H1 (cell line): ENCODE measurements at regions not wholly inside any gene's neighbourhood (a gene's known extent, or its start where the extent isn't known, plus 50 kb on each side); places are given as distances from the start of the nearest gene placed in this dataset.

ENCODE experiments used
- BACH1 ChIP-seq: IDR thresholded peaks from 2 replicates; pipeline ENCODE4 v1.6.1; 2012; ENCODE audit warnings: low read length, improper control_type of control experiment
- CREB1 ChIP-seq: IDR thresholded peaks from 2 replicates; pipeline ENCODE4 v1.6.1; 2012; ENCODE audit warnings: inconsistent platforms
- HDAC6 ChIP-seq: IDR thresholded peaks from one replicate; pipeline ENCODE4 v1.7.1; 2012; ENCODE audit warnings: low read depth, mild to moderate bottlenecking, inconsistent platforms, low read length, moderate library complexity
- MAX ChIP-seq: IDR thresholded peaks from 2 replicates; pipeline ENCODE4 v1.6.1; 2012; ENCODE audit warnings: inconsistent platforms
- POLR2AphosphoS5 ChIP-seq: IDR thresholded peaks from 2 replicates; pipeline ENCODE4 v1.6.1; 2011; ENCODE audit warnings: low read depth, low read length
- RFX5 ChIP-seq: IDR thresholded peaks from 2 replicates; pipeline ENCODE4 v1.6.1; 2011; ENCODE audit warnings: low read depth, low read length, improper control_type of control experiment, borderline replicate concordance
- RNF2 ChIP-seq: fragments of 200-900, 300-1000 bp; sonication (generic); IDR thresholded peaks from 2 replicates; pipeline ENCODE4 v1.7.1; 2016; ENCODE audit warnings: borderline replicate concordance, low read depth, mild to moderate bottlenecking, antibody characterized with exemption, low read length; ENCODE audit not compliant: poor library complexity, severe bottlenecking; ENCODE audit errors: missing control alignments
- SUZ12 ChIP-seq: fragments of 200-600 bp; sonication (generic); IDR thresholded peaks from 2 replicates; pipeline ENCODE4 v1.6.1; 2012; ENCODE audit warnings: mild to moderate bottlenecking, inconsistent platforms, low read length, moderate library complexity, mixed read lengths
- YY1 ChIP-seq: IDR thresholded peaks from 2 replicates; pipeline ENCODE4 v1.6.1; 2011; ENCODE audit warnings: low read depth, mild to moderate bottlenecking, low read length
- TF ChIP-seq, protein P1 (sequence below): fragments of 300-600 bp; sonication (generic); IDR thresholded peaks from 2 replicates; pipeline ENCODE4 v1.7.1; 2012; ENCODE audit warnings: low read length, moderate library complexity, mild to moderate bottlenecking, inconsistent platforms; ENCODE audit not compliant: insufficient replicate concordance

GRCh38 chr4:3688018-3688998 lies 77.9 kb upstream of the ADRA2C start (continued):
- TF ChIP-seq YY1 (no peak), SUZ12 (no peak), RNF2 (no peak), CREB1 (no peak), RFX5 (no peak), BACH1 (no peak), MAX (no peak), HDAC6 (no peak), POLR2AphosphoS5 (no peak)
- TF ChIP-seq, protein P1, sequence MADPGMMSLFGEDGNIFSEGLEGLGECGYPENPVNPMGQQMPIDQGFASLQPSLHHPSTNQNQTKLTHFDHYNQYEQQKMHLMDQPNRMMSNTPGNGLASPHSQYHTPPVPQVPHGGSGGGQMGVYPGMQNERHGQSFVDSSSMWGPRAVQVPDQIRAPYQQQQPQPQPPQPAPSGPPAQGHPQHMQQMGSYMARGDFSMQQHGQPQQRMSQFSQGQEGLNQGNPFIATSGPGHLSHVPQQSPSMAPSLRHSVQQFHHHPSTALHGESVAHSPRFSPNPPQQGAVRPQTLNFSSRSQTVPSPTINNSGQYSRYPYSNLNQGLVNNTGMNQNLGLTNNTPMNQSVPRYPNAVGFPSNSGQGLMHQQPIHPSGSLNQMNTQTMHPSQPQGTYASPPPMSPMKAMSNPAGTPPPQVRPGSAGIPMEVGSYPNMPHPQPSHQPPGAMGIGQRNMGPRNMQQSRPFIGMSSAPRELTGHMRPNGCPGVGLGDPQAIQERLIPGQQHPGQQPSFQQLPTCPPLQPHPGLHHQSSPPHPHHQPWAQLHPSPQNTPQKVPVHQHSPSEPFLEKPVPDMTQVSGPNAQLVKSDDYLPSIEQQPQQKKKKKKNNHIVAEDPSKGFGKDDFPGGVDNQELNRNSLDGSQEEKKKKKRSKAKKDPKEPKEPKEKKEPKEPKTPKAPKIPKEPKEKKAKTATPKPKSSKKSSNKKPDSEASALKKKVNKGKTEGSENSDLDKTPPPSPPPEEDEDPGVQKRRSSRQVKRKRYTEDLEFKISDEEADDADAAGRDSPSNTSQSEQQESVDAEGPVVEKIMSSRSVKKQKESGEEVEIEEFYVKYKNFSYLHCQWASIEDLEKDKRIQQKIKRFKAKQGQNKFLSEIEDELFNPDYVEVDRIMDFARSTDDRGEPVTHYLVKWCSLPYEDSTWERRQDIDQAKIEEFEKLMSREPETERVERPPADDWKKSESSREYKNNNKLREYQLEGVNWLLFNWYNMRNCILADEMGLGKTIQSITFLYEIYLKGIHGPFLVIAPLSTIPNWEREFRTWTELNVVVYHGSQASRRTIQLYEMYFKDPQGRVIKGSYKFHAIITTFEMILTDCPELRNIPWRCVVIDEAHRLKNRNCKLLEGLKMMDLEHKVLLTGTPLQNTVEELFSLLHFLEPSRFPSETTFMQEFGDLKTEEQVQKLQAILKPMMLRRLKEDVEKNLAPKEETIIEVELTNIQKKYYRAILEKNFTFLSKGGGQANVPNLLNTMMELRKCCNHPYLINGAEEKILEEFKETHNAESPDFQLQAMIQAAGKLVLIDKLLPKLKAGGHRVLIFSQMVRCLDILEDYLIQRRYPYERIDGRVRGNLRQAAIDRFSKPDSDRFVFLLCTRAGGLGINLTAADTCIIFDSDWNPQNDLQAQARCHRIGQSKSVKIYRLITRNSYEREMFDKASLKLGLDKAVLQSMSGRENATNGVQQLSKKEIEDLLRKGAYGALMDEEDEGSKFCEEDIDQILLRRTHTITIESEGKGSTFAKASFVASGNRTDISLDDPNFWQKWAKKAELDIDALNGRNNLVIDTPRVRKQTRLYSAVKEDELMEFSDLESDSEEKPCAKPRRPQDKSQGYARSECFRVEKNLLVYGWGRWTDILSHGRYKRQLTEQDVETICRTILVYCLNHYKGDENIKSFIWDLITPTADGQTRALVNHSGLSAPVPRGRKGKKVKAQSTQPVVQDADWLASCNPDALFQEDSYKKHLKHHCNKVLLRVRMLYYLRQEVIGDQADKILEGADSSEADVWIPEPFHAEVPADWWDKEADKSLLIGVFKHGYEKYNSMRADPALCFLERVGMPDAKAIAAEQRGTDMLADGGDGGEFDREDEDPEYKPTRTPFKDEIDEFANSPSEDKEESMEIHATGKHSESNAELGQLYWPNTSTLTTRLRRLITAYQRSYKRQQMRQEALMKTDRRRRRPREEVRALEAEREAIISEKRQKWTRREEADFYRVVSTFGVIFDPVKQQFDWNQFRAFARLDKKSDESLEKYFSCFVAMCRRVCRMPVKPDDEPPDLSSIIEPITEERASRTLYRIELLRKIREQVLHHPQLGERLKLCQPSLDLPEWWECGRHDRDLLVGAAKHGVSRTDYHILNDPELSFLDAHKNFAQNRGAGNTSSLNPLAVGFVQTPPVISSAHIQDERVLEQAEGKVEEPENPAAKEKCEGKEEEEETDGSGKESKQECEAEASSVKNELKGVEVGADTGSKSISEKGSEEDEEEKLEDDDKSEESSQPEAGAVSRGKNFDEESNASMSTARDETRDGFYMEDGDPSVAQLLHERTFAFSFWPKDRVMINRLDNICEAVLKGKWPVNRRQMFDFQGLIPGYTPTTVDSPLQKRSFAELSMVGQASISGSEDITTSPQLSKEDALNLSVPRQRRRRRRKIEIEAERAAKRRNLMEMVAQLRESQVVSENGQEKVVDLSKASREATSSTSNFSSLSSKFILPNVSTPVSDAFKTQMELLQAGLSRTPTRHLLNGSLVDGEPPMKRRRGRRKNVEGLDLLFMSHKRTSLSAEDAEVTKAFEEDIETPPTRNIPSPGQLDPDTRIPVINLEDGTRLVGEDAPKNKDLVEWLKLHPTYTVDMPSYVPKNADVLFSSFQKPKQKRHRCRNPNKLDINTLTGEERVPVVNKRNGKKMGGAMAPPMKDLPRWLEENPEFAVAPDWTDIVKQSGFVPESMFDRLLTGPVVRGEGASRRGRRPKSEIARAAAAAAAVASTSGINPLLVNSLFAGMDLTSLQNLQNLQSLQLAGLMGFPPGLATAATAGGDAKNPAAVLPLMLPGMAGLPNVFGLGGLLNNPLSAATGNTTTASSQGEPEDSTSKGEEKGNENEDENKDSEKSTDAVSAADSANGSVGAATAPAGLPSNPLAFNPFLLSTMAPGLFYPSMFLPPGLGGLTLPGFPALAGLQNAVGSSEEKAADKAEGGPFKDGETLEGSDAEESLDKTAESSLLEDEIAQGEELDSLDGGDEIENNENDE, result no peak
